ENCODE measurements at regions not wholly inside any gene's neighbourhood (a gene's known extent, or its start where the extent isn't known, plus 50 kb on each side); places are given as distances from the start of the nearest gene placed in this dataset.
"Not testable (repeated sequence)": the region's sequence is repeated elsewhere in the genome, so short reads cannot be mapped to it uniquely, and the experiment has no call there.

GRCh38 chr14:86196471-86196870 is 666.5 kb downstream of the FLRT2 start:
- no peak for DNase-seq (ENCODE audit: low read depth)

GRCh38 chr14:86193756-86194155 is 663.8 kb downstream of the FLRT2 start:
- DNase-seq (ENCODE audit: low read depth) = no peak

- no peak for DNase-seq (ENCODE audit: low read depth)
Measured at GRCh38 chr14:86179980-86180379, 650.0 kb downstream of the FLRT2 start.

- no peak for DNase-seq (ENCODE audit: low read depth)
Measured at GRCh38 chr14:86168371-86168770, 638.4 kb downstream of the FLRT2 start.

GRCh38 chr14:86166541-86166940 is 636.6 kb downstream of the FLRT2 start:
- no peak for DNase-seq (ENCODE audit: low read depth)

GRCh38 chr14:86153480-86153879 is 623.5 kb downstream of the FLRT2 start:
- no peak for DNase-seq (ENCODE audit: low read depth)

GRCh38 chr14:86143248-86143647 is 613.3 kb downstream of the FLRT2 start:
- no peak for DNase-seq (ENCODE audit: low read depth)

- no peak for DNase-seq (ENCODE audit: low read depth)
Measured at GRCh38 chr14:86141966-86142365, 612.0 kb downstream of the FLRT2 start.

- no peak for DNase-seq (ENCODE audit: low read depth)
Measured at GRCh38 chr14:86129426-86129825, 599.5 kb downstream of the FLRT2 start.

GRCh38 chr14:86124328-86124727 is 594.4 kb downstream of the FLRT2 start:
- no peak for DNase-seq (ENCODE audit: low read depth)

- DNase-seq (ENCODE audit: low read depth) = no peak
Measured at GRCh38 chr14:86115972-86116371, 586.0 kb downstream of the FLRT2 start.

- not testable (repeated sequence) for DNase-seq (ENCODE audit: low read depth)
Measured at GRCh38 chr14:86110871-86111270, 580.9 kb downstream of the FLRT2 start.

GRCh38 chr14:86104691-86105265 is 574.8 kb downstream of the FLRT2 start:
- no peak for DNase-seq (ENCODE audit: low read depth)

GRCh38 chr14:86094512-86094911 is 564.6 kb downstream of the FLRT2 start:
- no peak for DNase-seq (ENCODE audit: low read depth)

GRCh38 chr14:86091811-86092210 is 561.9 kb downstream of the FLRT2 start:
- no peak for DNase-seq (ENCODE audit: low read depth)

GRCh38 chr14:86088156-86088555 is 558.2 kb downstream of the FLRT2 start:
- no peak for DNase-seq (ENCODE audit: low read depth)

GRCh38 chr14:86087377-86087776 is 557.4 kb downstream of the FLRT2 start:
- DNase-seq (ENCODE audit: low read depth) = no peak

- no peak for DNase-seq (ENCODE audit: low read depth)
Measured at GRCh38 chr14:86086962-86087361, 557.0 kb downstream of the FLRT2 start.

- no peak for DNase-seq (ENCODE audit: low read depth)
Measured at GRCh38 chr14:86084097-86084496, 554.2 kb downstream of the FLRT2 start.

- no peak for DNase-seq (ENCODE audit: low read depth)
Measured at GRCh38 chr14:86083616-86084015, 553.7 kb downstream of the FLRT2 start.

GRCh38 chr14:86072116-86072894 is 542.4 kb downstream of the FLRT2 start:
- DNase-seq (ENCODE audit: low read depth) = no peak

GRCh38 chr14:86066651-86067050 is 536.7 kb downstream of the FLRT2 start:
- DNase-seq (ENCODE audit: low read depth) = no peak

- no peak for DNase-seq (ENCODE audit: low read depth)
Measured at GRCh38 chr14:86065407-86065806, 535.5 kb downstream of the FLRT2 start.

- DNase-seq (ENCODE audit: low read depth) = not testable (repeated sequence)
Measured at GRCh38 chr14:86064595-86064994, 534.7 kb downstream of the FLRT2 start.

Measured in non-pigmented ciliary epithelial cell (primary cell).